H9 (cell line): ENCODE measurements at regions not wholly inside any gene's neighbourhood (a gene's known extent, or its start where the extent isn't known, plus 50 kb on each side); places are given as distances from the start of the nearest gene placed in this dataset.

Experiments used
- DNase-seq: peaks from one replicate; pipeline ENCODE4 v3.0.0-alpha.2; 2017
- H2AFZ ChIP-seq: one replicate; pipeline ENCODE4 v1.6.1; 2013; ENCODE audit warnings: mild to moderate bottlenecking, low read length, control low read depth, moderate library complexity
- H2AK5ac ChIP-seq: 2 replicates; pipeline ENCODE4 v1.6.1; 2013; ENCODE audit warnings: low read length, control low read depth, mixed read lengths; ENCODE audit not compliant: insufficient read length
- H2BK120ac ChIP-seq: one replicate; pipeline ENCODE4 v1.6.1; 2013; ENCODE audit warnings: low read depth, mild to moderate bottlenecking, low read length, control low read depth, inconsistent platforms; ENCODE audit not compliant: poor library complexity, severe bottlenecking
- H2BK12ac ChIP-seq: 2 replicates; pipeline ENCODE4 v1.6.1; 2013; ENCODE audit warnings: low read length, control low read depth, mixed read lengths, low read depth; ENCODE audit not compliant: insufficient read length
- H2BK15ac ChIP-seq: 2 replicates; pipeline ENCODE4 v1.6.1; 2013; ENCODE audit warnings: low read depth, low read length, control low read depth
- H2BK20ac ChIP-seq: one replicate; pipeline ENCODE4 v1.6.1; 2013; ENCODE audit warnings: low read depth, mild to moderate bottlenecking, low read length, control low read depth, inconsistent platforms; ENCODE audit not compliant: poor library complexity, severe bottlenecking
- H2BK5ac ChIP-seq: 2 replicates; pipeline ENCODE4 v1.6.1; 2013; ENCODE audit warnings: low read length, control low read depth, mixed read lengths; ENCODE audit not compliant: insufficient read length
- H3K14ac ChIP-seq: 2 replicates; pipeline ENCODE4 v1.6.1; 2013; ENCODE audit warnings: low read length, control low read depth; ENCODE audit not compliant: insufficient read depth
- H3K18ac ChIP-seq: 2 replicates; pipeline ENCODE4 v1.6.1; 2013; ENCODE audit warnings: low read depth, mild to moderate bottlenecking, mixed read lengths, low read length, control low read depth; ENCODE audit not compliant: insufficient read length
- H3K23ac ChIP-seq: 2 replicates; pipeline ENCODE4 v1.6.1; 2013; ENCODE audit warnings: low read length, control low read depth, mixed read lengths, low read depth; ENCODE audit not compliant: insufficient read length
- H3K23me2 ChIP-seq: 2 replicates; pipeline ENCODE4 v1.6.1; 2013; ENCODE audit warnings: low read depth, mild to moderate bottlenecking, mixed read lengths, low read length, control low read depth; ENCODE audit not compliant: insufficient read length, poor library complexity, severe bottlenecking
- H3K27ac ChIP-seq: 2 replicates; pipeline ENCODE4 v1.5.1; 2013; ENCODE audit warnings: low read length, control low read depth, mixed read lengths, low read depth; ENCODE audit not compliant: insufficient read length
- H3K27me3 ChIP-seq: 2 replicates; pipeline ENCODE4 v1.6.1; 2013; ENCODE audit warnings: low read length, control low read depth, inconsistent platforms; ENCODE audit not compliant: insufficient read depth
- H3K4ac ChIP-seq: 2 replicates; pipeline ENCODE4 v1.6.1; 2013; ENCODE audit warnings: low read depth, mild to moderate bottlenecking, control low read depth, inconsistent platforms, low read length, moderate library complexity
- H3K4me1 ChIP-seq: 2 replicates; pipeline ENCODE4 v1.6.1; 2013; ENCODE audit warnings: low read length, control low read depth, inconsistent platforms; ENCODE audit not compliant: insufficient read depth
- H3K4me2 ChIP-seq: 2 replicates; pipeline ENCODE4 v1.6.1; 2013; ENCODE audit warnings: low read length, control low read depth, mixed read lengths; ENCODE audit not compliant: insufficient read length, insufficient read depth
- H3K56ac ChIP-seq: 2 replicates; pipeline ENCODE4 v1.6.1; 2013; ENCODE audit warnings: low read depth, mild to moderate bottlenecking, mixed read lengths, low read length, control low read depth; ENCODE audit not compliant: insufficient read length
- H3K79me1 ChIP-seq: 2 replicates; pipeline ENCODE4 v1.6.1; 2013; ENCODE audit warnings: low read depth, mild to moderate bottlenecking, moderate library complexity, low read length, control low read depth, inconsistent platforms; ENCODE audit not compliant: insufficient read depth, poor library complexity, severe bottlenecking
- H3K79me2 ChIP-seq: 2 replicates; pipeline ENCODE4 v1.6.1; 2013; ENCODE audit warnings: low read length, control low read depth, inconsistent platforms; ENCODE audit not compliant: insufficient read depth
- H3K9ac ChIP-seq: 2 replicates; pipeline ENCODE4 v1.6.1; 2013; ENCODE audit warnings: low read length, control low read depth, mixed read lengths; ENCODE audit not compliant: insufficient read length; ENCODE audit errors: extremely low read depth
- H3K9me3 ChIP-seq: one replicate; pipeline ENCODE4 v1.6.1; 2013; ENCODE audit warnings: low read depth, low read length, inconsistent platforms; ENCODE audit not compliant: control insufficient read depth
- H3T11ph ChIP-seq: one replicate; pipeline ENCODE4 v1.6.1; 2013; ENCODE audit warnings: mild to moderate bottlenecking, low read length, control low read depth, inconsistent platforms
- H4K20me1 ChIP-seq: one replicate; pipeline ENCODE4 v1.6.1; 2013; ENCODE audit not compliant: control insufficient read depth, insufficient read length, insufficient read depth
- H4K5ac ChIP-seq: 2 replicates; pipeline ENCODE4 v1.6.1; 2013; ENCODE audit warnings: low read depth, mild to moderate bottlenecking, mixed read lengths, low read length, control low read depth; ENCODE audit not compliant: insufficient read length
- H4K8ac ChIP-seq: replicated peaks from 2 replicates; pipeline ENCODE4 v1.6.1; 2013; ENCODE audit warnings: low read length, control low read depth, mixed read lengths, low read depth; ENCODE audit not compliant: insufficient read length
- H4K91ac ChIP-seq: 2 replicates; pipeline ENCODE4 v1.6.1; 2013; ENCODE audit warnings: low read depth, mild to moderate bottlenecking, moderate library complexity, mixed read lengths, low read length, control low read depth; ENCODE audit not compliant: insufficient read length
- H3K27ac Mint-ChIP-seq, 3 experiments: 2 replicates in 2 of 3; 3 replicates in 1 of 3; pipeline ENCODE4 v1.8.0; 2020 to 2021; ENCODE audit warnings: mixed read lengths in 3 of 3, mild to moderate bottlenecking in 1 of 3, moderate library complexity in 1 of 3
- H3K27me3 Mint-ChIP-seq: 2 replicates; pipeline ENCODE4 v1.8.0; 2021; ENCODE audit warnings: low read depth, mild to moderate bottlenecking, moderate library complexity, mixed read lengths
- H3K36me3 Mint-ChIP-seq, 3 experiments: 2 replicates in 2 of 3; 3 replicates in 1 of 3; pipeline ENCODE4 v1.8.0; 2020 to 2021; ENCODE audit warnings: low read depth in 3 of 3, mixed read lengths in 3 of 3; ENCODE audit not compliant: insufficient read depth in 1 of 3
- H3K4me1 Mint-ChIP-seq, 2 experiments: 2 replicates each; pipeline ENCODE4 v1.8.0; 2020; ENCODE audit warnings: mixed read lengths in 2 of 2
- H3K4me3 Mint-ChIP-seq, 2 experiments: 2 replicates in 1 of 2; 3 replicates in 1 of 2; pipeline ENCODE4 v1.8.0; 2020 to 2021; ENCODE audit warnings: mild to moderate bottlenecking in 2 of 2, mixed read lengths in 2 of 2, moderate library complexity in 1 of 2
- H3K9me3 Mint-ChIP-seq, 2 experiments: 2 replicates in 1 of 2; 3 replicates in 1 of 2; pipeline ENCODE4 v1.8.0; 2020; ENCODE audit warnings: mild to moderate bottlenecking in 2 of 2, mixed read lengths in 2 of 2, moderate library complexity in 1 of 2
- CTCF ChIP-seq: fragments of 200-600 bp; sonication (generic); conservative IDR thresholded peaks from 3 replicates; pipeline ENCODE4 v1.8.0; 2021; ENCODE audit warnings: antibody characterized with exemption, mild to moderate bottlenecking
- WGBS: extraction: QIAGEN DNeasy Blood & Tissue Kit; methylation state at CpG from one replicate; pipeline ENCODE4 v1.1.7; 2013; ENCODE audit warnings: missing lambda C conversion rate, low lambda C conversion rate, mixed read lengths; ENCODE audit not compliant: insufficient read length; ENCODE audit errors: extremely low coverage; 5-methylcytosine and 5-hydroxymethylcytosine counted together

- H2AK5ac ChIP-seq: no peak overlapping the region
- no peaks in the 10 kb centered on the region for H3K9me3 ChIP-seq
- no peak for DNase-seq
- H3K27me3 ChIP-seq: no peaks in the 10 kb centered on the region
- no peaks in the 10 kb centered on the region for H4K20me1 ChIP-seq
- H3K27ac Mint-ChIP-seq: no peak overlapping the region
- no peak overlapping the region for H3K4me3 Mint-ChIP-seq
- H4K5ac ChIP-seq: no peak overlapping the region
- H3T11ph ChIP-seq: no peak overlapping the region
- no peaks in the 10 kb centered on the region for H3K9me3 Mint-ChIP-seq
- no peak overlapping the region for H3K23ac ChIP-seq
- H3K18ac ChIP-seq: no peak overlapping the region
- H2BK20ac ChIP-seq: no peak overlapping the region
- H3K79me2 ChIP-seq: no peaks in the 10 kb centered on the region
- no peak overlapping the region for H3K14ac ChIP-seq
- no peaks in the 10 kb centered on the region for H3K4me1 ChIP-seq
- H3K79me1 ChIP-seq: no peaks in the 10 kb centered on the region
- H3K27ac ChIP-seq: no peak overlapping the region
- TF ChIP-seq CTCF: no peak
- no peak overlapping the region for H4K8ac ChIP-seq
- H2BK12ac ChIP-seq: no peak overlapping the region
- no peaks in the 10 kb centered on the region for H3K27me3 Mint-ChIP-seq
- H2BK5ac ChIP-seq: no peak overlapping the region
- H3K36me3 Mint-ChIP-seq: no peaks in the 10 kb centered on the region
- H2AFZ ChIP-seq: no peak overlapping the region
- no peak overlapping the region for H4K91ac ChIP-seq
- H3K4me2 ChIP-seq: no peak overlapping the region
- no peaks in the 10 kb centered on the region for H3K23me2 ChIP-seq
- no peak overlapping the region for H3K4ac ChIP-seq
- peaks cover 0 to 6% of the 10 kb centered on the region in 2 experiments; a peak in 1 of 4 replicates for H3K4me1 Mint-ChIP-seq
- H3K9ac ChIP-seq: no peak overlapping the region
- H2BK120ac ChIP-seq: no peak overlapping the region
- H2BK15ac ChIP-seq: no peak overlapping the region
- no peak overlapping the region for H3K56ac ChIP-seq
- WGBS: 100% methylated on average over 1 of the region's 3 CpGs
Observed at GRCh38 chr11:100584201-100584985, 102.7 kb upstream of the ARHGAP42 start.
